Keratinocyte (primary cell): ENCODE measurements at regions not wholly inside any gene's neighbourhood (a gene's known extent, or its start where the extent isn't known, plus 50 kb on each side); places are given as distances from the start of the nearest gene placed in this dataset.
"Not testable (repeated sequence)": the region's sequence is repeated elsewhere in the genome, so short reads cannot be mapped to it uniquely, and the experiment has no call there.

ENCODE experiments used
- DNase-seq: peaks from one replicate; pipeline ENCODE4 v3.0.0-alpha.2; 2011; ENCODE audit warnings: low read depth, missing footprints, low spot score
- FAIRE-seq: peaks from 2 replicates; lab custom pipeline; 2011; peaks lifted over from hg19 to GRCh38; lab: Jason Lieb, UNC
- H2AFZ ChIP-seq: 2 replicates; pipeline ENCODE4 v1.6.0; 2012; ENCODE audit warnings: low read length, control low read depth, inconsistent platforms; ENCODE audit not compliant: control insufficient read depth
- H3K27ac ChIP-seq: 2 replicates; pipeline ENCODE4 v1.5.1; 2011; ENCODE audit warnings: low read length; ENCODE audit not compliant: control insufficient read depth, insufficient read depth
- H3K27me3 ChIP-seq: 3 replicates; pipeline ENCODE4 v1.6.0; 2011; ENCODE audit warnings: low read length; ENCODE audit not compliant: control insufficient read depth, insufficient read depth; ENCODE audit errors: extremely low read depth
- H3K36me3 ChIP-seq, 2 experiments: 2 replicates in 1 of 2; 3 replicates in 1 of 2; pipeline ENCODE4 v1.5.1; 2011; ENCODE audit warnings: low read length in 2 of 2, mild to moderate bottlenecking in 1 of 2; ENCODE audit not compliant: control insufficient read depth in 2 of 2, insufficient read depth in 2 of 2; ENCODE audit errors: extremely low read depth in 1 of 2
- H3K4me1 ChIP-seq: 3 replicates; pipeline ENCODE4 v1.5.1; 2011; ENCODE audit warnings: low read length; ENCODE audit not compliant: control insufficient read depth, insufficient read depth; ENCODE audit errors: extremely low read depth
- H3K4me2 ChIP-seq: 3 replicates; pipeline ENCODE4 v1.6.0; 2011; ENCODE audit warnings: low read depth, low read length; ENCODE audit not compliant: control insufficient read depth, insufficient read depth; ENCODE audit errors: extremely low read depth
- H3K4me3 ChIP-seq, 3 experiments: fragments of 200-600 bp in 1 of 3; sonication (generic) in 1 of 3; 2 replicates in 2 of 3; 3 replicates in 1 of 3; pipeline ENCODE4 v1.5.1; 2011 to 2016; ENCODE audit warnings: low read length in 3 of 3, mild to moderate bottlenecking in 3 of 3, control low read depth in 2 of 3, inconsistent platforms in 1 of 3, low read depth in 1 of 3, mixed read lengths in 1 of 3, mixed run types in 1 of 3, moderate library complexity in 1 of 3; ENCODE audit not compliant: control insufficient read depth in 2 of 3, insufficient read depth in 2 of 3; ENCODE audit errors: extremely low read depth in 1 of 3
- H3K79me2 ChIP-seq: 2 replicates; pipeline ENCODE4 v1.6.0; 2012; ENCODE audit warnings: low read length; ENCODE audit not compliant: control insufficient read depth, insufficient read depth
- H3K9ac ChIP-seq: 3 replicates; pipeline ENCODE4 v1.6.0; 2011; ENCODE audit warnings: low read length; ENCODE audit not compliant: control insufficient read depth, insufficient read depth; ENCODE audit errors: extremely low read depth
- H3K9me1 ChIP-seq: 3 replicates; pipeline ENCODE4 v1.6.0; 2011; ENCODE audit warnings: low read length; ENCODE audit not compliant: control insufficient read depth, insufficient read depth; ENCODE audit errors: extremely low read depth
- H3K9me3 ChIP-seq: 2 replicates; pipeline ENCODE4 v1.5.1; 2012; ENCODE audit warnings: low read depth, low read length; ENCODE audit not compliant: control insufficient read depth
- H4K20me1 ChIP-seq: 3 replicates; pipeline ENCODE4 v1.6.0; 2011; ENCODE audit warnings: low read length; ENCODE audit not compliant: control insufficient read depth, insufficient read depth; ENCODE audit errors: extremely low read depth
- EZH2 ChIP-seq: IDR thresholded peaks from one replicate; pipeline ENCODE4 v1.6.1; 2012; ENCODE audit warnings: inconsistent platforms, mild to moderate bottlenecking, low read length, moderate library complexity
- dilution Hi-C: fragments of 300-500 bp; cut with MboI; formaldehyde crosslinking; loops from one replicate; pipeline ENCODE4 v1.7.0; 2020; ENCODE audit warnings: low sequenced_read_pairs; ENCODE audit not compliant: extremely low pct_ligation_motif_present
- TF ChIP-seq, protein P1 (sequence below), 3 experiments: IDR thresholded peaks in 1 of 3; conservative IDR thresholded peaks in 1 of 3; optimal IDR thresholded peaks in 1 of 3; 2 replicates in 2 of 3; 3 replicates in 1 of 3; pipeline versions ENCODE3 to v1.5.1; 2011; ENCODE audit warnings: low read length in 3 of 3, mild to moderate bottlenecking in 3 of 3, moderate library complexity in 2 of 3, control low read depth in 1 of 3, inconsistent platforms in 1 of 3; ENCODE audit not compliant: insufficient read depth in 2 of 3; ENCODE audit errors: extremely low read depth in 1 of 3

DNA sequence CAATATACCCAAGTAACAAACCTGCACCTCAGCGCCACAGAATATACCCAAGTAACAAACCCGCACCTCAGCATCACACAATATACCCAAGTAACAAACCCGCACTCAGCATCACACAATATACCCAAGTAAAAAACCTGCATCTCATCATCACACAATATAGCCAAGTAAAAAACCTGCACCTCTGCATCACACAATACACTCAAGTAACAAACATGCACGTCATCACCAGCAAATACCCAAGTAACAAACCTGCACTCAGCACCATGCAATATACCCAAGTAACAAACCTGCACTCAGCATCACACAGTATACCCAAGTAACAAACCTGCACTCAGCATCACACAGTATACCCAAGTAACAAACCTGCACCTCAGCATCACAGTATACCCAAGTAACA lies 69.8 kb downstream of the UQCRFS1 start:
- Histone ChIP-seq H3K27ac (no peak overlapping the region), H3K9ac (no peak overlapping the region), H3K4me2 (no peak overlapping the region), H3K27me3 (no peaks in the 10 kb centered on the region), H3K79me2 (no peaks in the 10 kb centered on the region), H3K9me3 (peaks cover 11% of the 10 kb centered on the region), H4K20me1 (no peaks in the 10 kb centered on the region), H2AFZ (no peak overlapping the region), H3K9me1 (no peaks in the 10 kb centered on the region), H3K4me3 (no peak overlapping the region), H3K36me3 (no peaks in the 10 kb centered on the region), H3K4me1 (no peaks in the 10 kb centered on the region)
- dilution Hi-C loops, result no loop called here
- DNase-seq (no peak), FAIRE-seq (no peak)
- TF ChIP-seq, protein P1, sequence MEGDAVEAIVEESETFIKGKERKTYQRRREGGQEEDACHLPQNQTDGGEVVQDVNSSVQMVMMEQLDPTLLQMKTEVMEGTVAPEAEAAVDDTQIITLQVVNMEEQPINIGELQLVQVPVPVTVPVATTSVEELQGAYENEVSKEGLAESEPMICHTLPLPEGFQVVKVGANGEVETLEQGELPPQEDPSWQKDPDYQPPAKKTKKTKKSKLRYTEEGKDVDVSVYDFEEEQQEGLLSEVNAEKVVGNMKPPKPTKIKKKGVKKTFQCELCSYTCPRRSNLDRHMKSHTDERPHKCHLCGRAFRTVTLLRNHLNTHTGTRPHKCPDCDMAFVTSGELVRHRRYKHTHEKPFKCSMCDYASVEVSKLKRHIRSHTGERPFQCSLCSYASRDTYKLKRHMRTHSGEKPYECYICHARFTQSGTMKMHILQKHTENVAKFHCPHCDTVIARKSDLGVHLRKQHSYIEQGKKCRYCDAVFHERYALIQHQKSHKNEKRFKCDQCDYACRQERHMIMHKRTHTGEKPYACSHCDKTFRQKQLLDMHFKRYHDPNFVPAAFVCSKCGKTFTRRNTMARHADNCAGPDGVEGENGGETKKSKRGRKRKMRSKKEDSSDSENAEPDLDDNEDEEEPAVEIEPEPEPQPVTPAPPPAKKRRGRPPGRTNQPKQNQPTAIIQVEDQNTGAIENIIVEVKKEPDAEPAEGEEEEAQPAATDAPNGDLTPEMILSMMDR (optimal IDR thresholded peaks at IDR 0.05 in 1 of 3, IDR thresholded peaks at IDR 0.05 in 1 of 3, conservative IDR thresholded peaks at IDR 0.05 in 1 of 3; ENCODE audit: extremely low read depth in 1 of 3, insufficient read depth in 2 of 3, low read length in 3 of 3), result no peak
- TF ChIP-seq EZH2, result no peak

DNA sequence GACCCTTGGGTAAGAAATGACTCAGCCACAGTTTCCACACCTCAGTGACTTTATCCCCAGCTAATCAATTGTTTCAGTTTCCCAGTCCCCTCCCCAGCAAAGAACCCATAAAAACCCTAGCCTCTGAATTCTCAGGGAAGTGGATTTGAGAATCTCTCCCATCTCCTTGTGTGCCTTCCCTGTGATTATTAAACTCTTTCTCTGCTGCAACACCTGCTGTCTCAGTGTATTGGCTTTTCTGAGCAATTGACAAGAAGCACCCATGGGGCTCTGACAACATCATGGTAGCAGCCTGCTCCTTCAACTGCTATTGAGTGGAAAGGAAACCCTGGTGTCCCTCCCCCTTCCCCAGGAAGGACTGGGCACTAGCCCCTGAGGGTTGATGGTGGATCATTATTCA lies 73.7 kb downstream of the UQCRFS1 start:
- Histone ChIP-seq H3K9me1 (no peaks in the 10 kb centered on the region), H3K4me1 (no peaks in the 10 kb centered on the region), H2AFZ (no peak overlapping the region), H4K20me1 (no peaks in the 10 kb centered on the region), H3K27me3 (no peaks in the 10 kb centered on the region), H3K4me3 (no peak overlapping the region), H3K9me3 (peaks cover 11% of the 10 kb centered on the region), H3K79me2 (no peaks in the 10 kb centered on the region), H3K9ac (no peak overlapping the region), H3K4me2 (no peak overlapping the region), H3K36me3 (no peaks in the 10 kb centered on the region), H3K27ac (no peak overlapping the region)
- dilution Hi-C loops, result no loop called here
- DNase-seq (no peak), FAIRE-seq (no peak)
- TF ChIP-seq EZH2, result no peak
- TF ChIP-seq, protein P1 (optimal IDR thresholded peaks at IDR 0.05 in 1 of 3, IDR thresholded peaks at IDR 0.05 in 1 of 3, conservative IDR thresholded peaks at IDR 0.05 in 1 of 3; ENCODE audit: extremely low read depth in 1 of 3, insufficient read depth in 2 of 3, low read length in 3 of 3), result no peak

DNA sequence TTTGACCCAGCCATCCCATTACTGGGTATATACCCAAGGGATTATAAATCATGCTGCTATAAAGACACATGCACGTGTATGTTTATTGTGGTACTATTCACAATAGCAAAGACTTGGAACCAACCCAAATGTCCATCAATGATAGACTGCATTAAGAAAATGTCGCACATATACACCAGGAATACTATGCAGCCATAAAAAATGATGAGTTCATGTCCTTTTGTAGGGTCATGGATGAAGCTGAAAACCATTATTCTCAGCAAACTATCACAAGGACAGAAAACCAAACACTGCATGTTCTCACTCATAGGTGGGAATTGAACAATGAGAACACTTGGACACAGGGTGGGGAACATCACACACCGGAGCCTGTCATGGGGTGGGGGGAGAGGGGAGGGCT lies 74.7 kb downstream of the UQCRFS1 start:
- H3K4me3 ChIP-seq, H3K9ac ChIP-seq, H2AFZ ChIP-seq, FAIRE-seq, DNase-seq, H3K79me2 ChIP-seq, H3K27me3 ChIP-seq, H3K4me1 ChIP-seq, H3K27ac ChIP-seq, H3K36me3 ChIP-seq, H3K4me2 ChIP-seq, dilution Hi-C loops, H4K20me1 ChIP-seq, H3K9me1 ChIP-seq: not testable (repeated sequence)
- H3K9me3 ChIP-seq, result peaks cover 11% of the 10 kb centered on the region
